Breast epithelium (tissue), 4 donors: ENCODE measurements at regions not wholly inside any gene's neighbourhood (a gene's known extent, or its start where the extent isn't known, plus 50 kb on each side); places are given as distances from the start of the nearest gene placed in this dataset.

Experiments
- DNase-seq, 2 donors: peaks; one replicate each; pipeline ENCODE4 v3.0.0-alpha.2; 2019; ENCODE audit warnings: low spot score in 2 of 2
- H3K27ac ChIP-seq, 2 donors: fragments of 200-600 bp; sonication (generic) in 1 of 2; one replicate each; pipeline ENCODE4 v1.5.1; 2016 to 2019; ENCODE audit warnings: mild to moderate bottlenecking in 1 of 2
- H3K27me3 ChIP-seq, 2 donors: fragments of 200-600 bp; sonication (generic) in 1 of 2; one replicate each; pipeline versions ENCODE4 v1.5.1 to v1.6.0; 2017 to 2019; ENCODE audit warnings: control low read depth in 1 of 2, mild to moderate bottlenecking in 1 of 2
- H3K36me3 ChIP-seq: fragments of 200-600 bp; one replicate; pipeline ENCODE4 v1.5.1; 2019
- H3K4me1 ChIP-seq, 2 donors: fragments of 200-600 bp; sonication (generic); one replicate each; pipeline ENCODE4 v1.5.1; 2016 to 2019; ENCODE audit warnings: control low read depth in 1 of 2
- H3K4me3 ChIP-seq, 3 donors: fragments of 200-600 bp; sonication (generic); 1 replicate in 2 of 3; 2 replicates in 1 of 3; pipeline ENCODE4 v1.5.1; 2016 to 2019; ENCODE audit warnings: mild to moderate bottlenecking in 3 of 3, moderate library complexity in 2 of 3
- H3K9me3 ChIP-seq, 2 donors: fragments of 200-600 bp; sonication (generic) in 1 of 2; one replicate each; pipeline ENCODE4 v1.5.1; 2016 to 2019; ENCODE audit warnings: control low read depth in 1 of 2
- CTCF ChIP-seq, 3 donors: fragments of 450-650 bp; IDR thresholded peaks; one replicate each; pipeline ENCODE4 v1.5.1; 2016 to 2017; ENCODE audit warnings: antibody characterized with exemption in 3 of 3, mild to moderate bottlenecking in 3 of 3, moderate library complexity in 3 of 3
- POLR2A ChIP-seq: fragments of 450-650 bp; IDR thresholded peaks from one replicate; pipeline ENCODE4 v1.6.1; 2016; ENCODE audit warnings: antibody characterized with exemption, mild to moderate bottlenecking, moderate library complexity
- POLR2AphosphoS5 ChIP-seq, 3 donors: sonication (generic); formaldehyde crosslinking; IDR thresholded peaks; one replicate each; pipeline ENCODE4 v1.6.1; 2017; ENCODE audit warnings: antibody characterized with exemption in 3 of 3
- intact Hi-C: fragments of 100-400 bp; cut with DNase I; formaldehyde crosslinking; loops from one replicate; pipeline ENCODE4 v1.15.1; 2023; ENCODE audit warnings: low total_unique reads

- intact Hi-C loops, result no loop called here
- no peak for DNase-seq
- Histone ChIP-seq H3K27me3 (no peaks in the 10 kb centered on the region), H3K36me3 (no peaks in the 10 kb centered on the region), H3K4me3 (no peak overlapping the region), H3K9me3 (no peaks in the 10 kb centered on the region), H3K4me1 (no peaks in the 10 kb centered on the region), H3K27ac (no peak overlapping the region)
- TF ChIP-seq CTCF (IDR thresholded peaks at IDR 0.05), result no peak
- no peak for TF ChIP-seq POLR2AphosphoS5 (IDR thresholded peaks at IDR 0.05)
- no peak for TF ChIP-seq POLR2A
Observed at GRCh38 chr3:159080821-159081220, 279.0 kb downstream of the MFSD1 start.

- TF ChIP-seq CTCF (IDR thresholded peaks at IDR 0.05), result no peak
- TF ChIP-seq POLR2A, result no peak
- TF ChIP-seq POLR2AphosphoS5 (IDR thresholded peaks at IDR 0.05), result no peak
- intact Hi-C loops, result no loop called here
Observed at GRCh38 chr3:159082519-159082918, 280.7 kb downstream of the MFSD1 start.

GRCh38 chr3:159091936-159092335, 290.1 kb downstream of the MFSD1 start:
- no peak overlapping the region for H3K4me3 ChIP-seq
- peaks cover 0 to 5% of the 10 kb centered on the region in 2 donors for H3K9me3 ChIP-seq
- H3K27me3 ChIP-seq, result no peaks in the 10 kb centered on the region
- no peaks in the 10 kb centered on the region for H3K4me1 ChIP-seq
- TF ChIP-seq POLR2AphosphoS5 (IDR thresholded peaks at IDR 0.05), result no peak
- no peak for TF ChIP-seq POLR2A
- TF ChIP-seq CTCF (IDR thresholded peaks at IDR 0.05), result no peak
- intact Hi-C loops, result no loop called here
- H3K27ac ChIP-seq, result no peak overlapping the region
- DNase-seq, result no peak
- no peaks in the 10 kb centered on the region for H3K36me3 ChIP-seq

More at GRCh38 chr3:159082519-159082918, 280.7 kb downstream of the MFSD1 start:
- no peak overlapping the region for H3K4me3 ChIP-seq
- H3K36me3 ChIP-seq, result no peaks in the 10 kb centered on the region
- H3K27ac ChIP-seq, result no peak overlapping the region
- no peaks in the 10 kb centered on the region for H3K9me3 ChIP-seq
- no peak for DNase-seq
- no peaks in the 10 kb centered on the region for H3K27me3 ChIP-seq
- H3K4me1 ChIP-seq, result no peaks in the 10 kb centered on the region

GRCh38 chr3:159102001-159102400, 300.1 kb downstream of the MFSD1 start:
- no peak for DNase-seq
- H3K4me3 ChIP-seq, result no peak overlapping the region
- TF ChIP-seq POLR2A (no peak), POLR2AphosphoS5 (IDR thresholded peaks at IDR 0.05) (no peak), CTCF (IDR thresholded peaks at IDR 0.05) (no peak)
- no peak overlapping the region for H3K27ac ChIP-seq
- no peaks in the 10 kb centered on the region for H3K9me3 ChIP-seq
- H3K36me3 ChIP-seq, result no peaks in the 10 kb centered on the region
- H3K27me3 ChIP-seq, result no peaks in the 10 kb centered on the region
- intact Hi-C loops, result no loop called here
- H3K4me1 ChIP-seq, result no peaks in the 10 kb centered on the region

GRCh38 chr3:159112724-159113123, 310.9 kb downstream of the MFSD1 start:
- intact Hi-C loops, result no loop called here
- no peaks in the 10 kb centered on the region for H3K27me3 ChIP-seq

More at GRCh38 chr3:159112724-159113123, 310.9 kb downstream of the MFSD1 start:
- no peaks in the 10 kb centered on the region for H3K9me3 ChIP-seq
- no peak overlapping the region for H3K27ac ChIP-seq
- H3K4me3 ChIP-seq, result no peak overlapping the region
- TF ChIP-seq CTCF (IDR thresholded peaks at IDR 0.05) (no peak), POLR2AphosphoS5 (IDR thresholded peaks at IDR 0.05) (no peak), POLR2A (no peak)
- H3K36me3 ChIP-seq, result no peaks in the 10 kb centered on the region
- DNase-seq, result no peak
- H3K4me1 ChIP-seq, result no peaks in the 10 kb centered on the region
